GM21619 (cell line): ENCODE measurements at regions not wholly inside any gene's neighbourhood (a gene's known extent, or its start where the extent isn't known, plus 50 kb on each side); places are given as distances from the start of the nearest gene placed in this dataset.
"Not testable (repeated sequence)": the region's sequence is repeated elsewhere in the genome, so short reads cannot be mapped to it uniquely, and the experiment has no call there.

ENCODE experiments used
- ATAC-seq: cut with Tn5 transposase; IDR thresholded peaks from one replicate; pipeline ENCODE4 v1.9.1; 2021; ENCODE audit not compliant: unreplicated experiment

DNA sequence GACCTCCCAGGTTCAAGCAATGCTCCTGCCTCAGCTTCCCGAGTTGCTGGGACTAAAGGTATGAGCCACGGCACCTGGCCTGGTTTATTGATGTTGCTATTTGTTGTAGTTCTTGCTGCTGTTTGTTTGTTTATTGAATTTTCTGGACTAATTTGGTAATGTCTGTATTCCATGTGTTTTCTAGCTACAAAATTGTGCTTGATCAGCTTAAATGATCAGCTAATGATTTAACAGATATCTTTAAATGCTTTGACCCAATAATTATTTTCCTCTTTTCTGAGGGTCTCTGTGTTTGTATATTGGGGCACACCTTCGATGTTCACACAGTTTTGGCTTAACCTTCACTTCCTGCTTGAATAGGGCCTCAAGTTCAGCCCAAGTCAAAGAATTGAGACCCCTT, 488.1 kb upstream of the HTR2C start:
- ATAC-seq, result no peak

DNA sequence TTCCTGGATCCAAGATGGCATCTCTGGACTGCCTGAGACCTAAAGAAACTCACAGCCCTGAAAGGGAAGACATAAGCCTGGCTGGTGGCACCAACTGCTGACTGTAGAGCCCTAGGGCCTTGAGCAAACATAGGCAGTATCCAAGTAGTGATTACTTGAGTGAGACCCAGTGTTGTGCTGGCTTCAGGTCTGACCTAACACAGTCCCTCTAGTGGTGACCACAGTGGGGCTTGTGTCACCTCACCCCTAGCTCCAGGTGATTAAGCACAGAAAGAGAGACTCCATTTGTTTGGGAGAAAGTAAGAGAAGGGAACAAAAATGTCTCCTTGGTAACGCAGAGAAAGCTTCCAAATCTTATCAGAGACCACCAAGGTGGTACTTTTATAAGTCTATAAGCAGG, 496.3 kb upstream of the HTR2C start:
- no peak for ATAC-seq

DNA sequence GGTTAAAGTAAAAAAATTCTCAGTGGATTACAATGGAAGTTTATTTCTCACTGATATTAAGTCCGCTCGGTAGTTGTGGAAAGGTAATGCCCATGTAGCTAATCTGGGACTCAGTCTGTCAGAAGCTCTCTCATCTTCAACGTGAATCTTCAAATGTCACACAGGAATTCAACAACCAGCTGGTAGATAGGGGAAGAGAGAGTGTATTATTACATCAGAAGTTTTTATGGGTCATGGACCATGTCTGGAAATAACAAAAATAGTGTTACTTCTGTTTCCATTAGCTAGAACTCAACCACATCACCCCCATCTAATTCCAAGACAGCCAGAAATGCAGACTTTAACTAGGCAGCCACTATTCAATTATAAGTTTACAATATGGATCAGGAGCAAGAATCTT, 506.1 kb upstream of the HTR2C start:
- ATAC-seq, result no peak

DNA sequence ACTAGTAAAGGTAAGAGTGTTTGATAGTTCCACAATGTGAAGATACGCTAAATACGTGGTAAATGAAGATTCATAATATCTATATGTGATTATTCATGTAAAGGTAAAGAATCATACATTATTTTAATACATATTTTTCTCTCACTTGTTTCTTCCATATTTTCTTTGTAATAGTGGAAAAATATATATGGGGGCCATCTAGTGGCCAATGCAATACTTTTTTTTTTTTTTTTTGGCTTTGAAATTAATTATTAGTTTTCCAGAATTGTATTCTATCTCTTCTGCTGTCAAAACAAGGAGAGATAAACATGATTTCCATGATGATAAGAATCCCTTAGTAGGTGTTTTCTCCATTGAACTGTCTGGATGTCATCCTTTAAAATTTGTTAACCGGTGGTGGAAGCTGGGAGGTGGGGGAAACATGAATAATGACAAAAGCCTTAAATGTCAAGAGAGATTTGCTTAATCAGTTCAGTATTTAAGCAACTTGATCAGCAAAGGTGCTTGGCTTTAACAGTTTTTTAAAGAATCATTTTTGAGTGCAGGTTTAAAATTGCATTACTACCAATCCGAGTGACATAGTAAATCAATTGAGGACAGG, 508.7 kb upstream of the HTR2C start:
- no peak for ATAC-seq

DNA sequence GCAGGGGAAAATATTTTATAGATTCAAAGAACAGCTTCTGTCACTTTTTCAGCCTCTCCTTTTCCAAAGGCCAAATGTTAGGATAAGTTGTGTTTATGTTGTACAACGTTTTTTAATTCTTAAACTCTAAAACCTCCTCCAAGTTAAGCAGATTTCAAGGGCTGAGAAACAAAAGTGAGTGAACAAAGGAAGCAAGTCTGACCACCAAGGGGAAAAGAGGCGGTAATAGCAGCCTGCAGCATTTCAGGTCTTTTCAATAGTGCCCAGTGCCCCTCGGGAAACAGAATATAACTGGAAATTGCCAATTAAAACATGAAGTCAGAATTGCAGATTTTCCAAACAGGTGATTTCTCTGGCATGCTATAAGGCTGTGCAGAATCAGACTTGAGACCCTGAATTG, 510.0 kb upstream of the HTR2C start:
- no peak for ATAC-seq

DNA sequence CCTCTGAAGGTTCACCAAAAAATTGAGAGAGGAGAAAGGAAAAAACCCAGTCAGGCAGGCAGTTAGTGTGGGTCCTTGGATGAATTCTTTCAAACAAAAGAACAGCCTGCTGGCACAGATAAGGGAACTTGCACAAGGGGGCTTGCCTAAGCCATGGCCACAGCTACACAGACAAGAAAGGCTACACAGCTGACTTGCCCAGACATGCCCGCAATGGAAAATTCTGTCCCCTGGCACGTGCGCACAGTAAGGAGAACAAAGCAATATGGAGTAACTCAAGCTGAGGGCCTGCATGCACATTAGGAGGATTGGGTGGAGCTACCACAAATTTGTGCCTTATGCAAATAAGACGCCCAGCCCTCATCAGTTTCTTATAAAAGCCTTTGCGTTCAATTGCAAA, 512.5 kb upstream of the HTR2C start:
- ATAC-seq, result no peak

DNA sequence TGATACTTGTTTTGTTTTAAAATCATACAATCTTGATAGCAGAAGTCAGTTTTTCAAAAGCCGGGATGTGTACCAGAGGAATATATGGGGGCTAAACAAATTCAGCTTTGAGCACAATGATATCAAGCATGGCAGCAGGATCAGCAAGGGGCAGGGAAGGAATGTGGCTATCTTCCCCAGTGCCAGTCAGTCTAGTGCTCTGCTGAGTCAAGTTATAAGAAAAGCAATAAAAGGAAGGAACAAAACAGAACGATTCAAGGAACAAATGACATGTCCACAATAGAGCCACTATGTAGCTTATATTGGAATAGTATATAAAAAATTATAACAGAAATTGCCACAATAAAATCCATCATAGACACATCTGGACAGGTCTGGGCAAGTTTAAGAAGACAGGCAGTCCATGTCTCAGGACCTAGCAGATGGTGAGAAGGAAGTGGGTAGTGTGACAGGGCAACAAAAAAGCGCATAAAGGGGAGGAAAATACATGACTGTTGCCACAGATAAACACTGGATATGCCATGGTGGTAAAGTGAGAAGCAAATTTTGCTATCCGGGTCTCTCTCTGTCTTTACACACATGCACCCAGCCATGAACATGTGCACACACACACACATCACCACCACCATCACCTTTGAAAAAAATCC, 518.2 kb upstream of the HTR2C start:
- ATAC-seq, result no peak

DNA sequence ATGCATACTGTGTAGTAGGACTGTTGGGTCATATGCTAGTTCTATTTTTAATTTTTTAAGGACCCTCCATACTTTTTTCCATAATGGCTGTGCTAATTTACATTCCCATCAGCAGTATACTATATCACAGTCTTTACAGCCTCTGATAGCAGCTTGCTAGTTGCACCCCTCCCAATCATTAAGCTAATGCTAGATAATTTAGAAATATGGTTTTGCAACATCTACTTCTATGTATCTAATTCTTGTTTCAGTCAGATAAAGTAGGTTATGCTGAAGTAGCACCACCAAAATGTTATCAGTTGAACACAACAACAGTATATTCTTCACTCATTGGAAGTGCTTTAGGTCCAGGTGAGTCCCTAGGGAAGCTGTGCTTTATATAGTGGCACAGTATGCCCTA, 522.7 kb upstream of the HTR2C start:
- ATAC-seq, result no peak

DNA sequence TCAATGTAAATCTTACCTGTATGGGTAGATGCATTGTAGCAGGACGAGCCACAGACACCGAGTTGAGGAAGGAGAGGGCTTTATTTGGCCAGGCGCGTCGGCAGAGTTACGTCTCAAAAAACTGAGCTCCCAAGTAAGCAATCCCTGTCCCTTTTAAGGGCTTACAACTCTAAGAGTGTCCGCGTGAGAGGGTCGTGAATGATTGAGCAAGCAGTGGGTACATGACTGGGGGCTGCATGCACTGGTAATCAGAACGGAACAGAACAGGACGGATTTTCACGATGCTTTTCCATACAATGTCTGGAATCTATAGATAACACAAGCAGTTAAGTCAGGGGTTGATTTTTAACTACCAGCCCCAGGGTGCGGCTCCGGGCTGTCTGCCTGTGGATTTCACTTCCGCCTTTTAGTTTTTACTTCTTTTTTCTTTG, 524.9 kb upstream of the HTR2C start:
- ATAC-seq, result no peak

DNA sequence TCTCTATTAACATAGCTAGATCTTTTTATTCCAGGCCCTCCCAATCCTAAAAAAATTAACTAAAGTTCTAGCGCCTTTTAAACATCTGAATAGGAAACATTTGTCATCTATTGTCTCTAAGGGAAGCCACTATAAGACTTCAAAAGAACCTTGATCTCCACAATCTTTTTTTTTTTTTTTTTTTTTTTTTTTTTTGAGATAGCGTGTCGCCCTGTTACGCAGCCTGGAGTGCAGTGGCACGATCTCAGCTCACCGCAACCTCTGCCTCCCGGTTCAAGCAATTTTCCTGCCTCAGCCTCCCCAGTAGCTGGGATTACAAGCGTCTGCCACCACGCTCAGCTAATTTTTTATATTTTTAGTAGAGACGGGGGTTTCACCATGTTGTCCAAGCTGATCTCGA, 526.5 kb upstream of the HTR2C start:
- ATAC-seq, result not testable (repeated sequence)

DNA sequence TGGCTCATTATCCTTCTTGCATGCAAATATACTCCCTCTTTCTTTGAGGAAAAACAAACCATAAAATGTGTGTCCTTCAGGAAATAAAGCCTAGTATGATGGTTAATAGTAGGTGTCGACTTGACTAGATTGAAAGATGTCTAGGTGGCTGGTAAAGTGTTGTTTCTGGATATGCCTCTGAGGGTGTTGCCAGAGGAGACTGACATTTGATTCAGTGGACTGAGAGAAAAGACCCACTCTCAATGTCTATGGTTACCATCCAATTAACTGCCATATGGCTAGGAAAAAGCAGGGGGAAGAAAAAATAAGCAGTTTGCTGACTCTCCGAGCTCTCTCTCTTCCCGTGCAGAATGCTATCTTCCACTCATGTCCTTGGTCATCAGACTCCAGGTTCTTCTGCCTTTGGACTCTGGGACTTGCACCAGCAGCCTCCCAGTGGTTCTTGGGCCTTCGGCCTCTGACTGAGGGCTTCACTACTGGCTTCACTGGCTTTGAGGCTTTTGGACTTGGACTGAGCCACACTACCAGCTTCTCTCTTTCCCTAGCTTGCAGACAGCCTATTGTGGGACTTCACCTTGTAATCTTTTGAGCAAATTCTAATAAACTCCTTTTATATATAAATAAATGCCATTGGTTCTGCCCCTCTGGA, 532.1 kb upstream of the HTR2C start:
- ATAC-seq, result no peak

DNA sequence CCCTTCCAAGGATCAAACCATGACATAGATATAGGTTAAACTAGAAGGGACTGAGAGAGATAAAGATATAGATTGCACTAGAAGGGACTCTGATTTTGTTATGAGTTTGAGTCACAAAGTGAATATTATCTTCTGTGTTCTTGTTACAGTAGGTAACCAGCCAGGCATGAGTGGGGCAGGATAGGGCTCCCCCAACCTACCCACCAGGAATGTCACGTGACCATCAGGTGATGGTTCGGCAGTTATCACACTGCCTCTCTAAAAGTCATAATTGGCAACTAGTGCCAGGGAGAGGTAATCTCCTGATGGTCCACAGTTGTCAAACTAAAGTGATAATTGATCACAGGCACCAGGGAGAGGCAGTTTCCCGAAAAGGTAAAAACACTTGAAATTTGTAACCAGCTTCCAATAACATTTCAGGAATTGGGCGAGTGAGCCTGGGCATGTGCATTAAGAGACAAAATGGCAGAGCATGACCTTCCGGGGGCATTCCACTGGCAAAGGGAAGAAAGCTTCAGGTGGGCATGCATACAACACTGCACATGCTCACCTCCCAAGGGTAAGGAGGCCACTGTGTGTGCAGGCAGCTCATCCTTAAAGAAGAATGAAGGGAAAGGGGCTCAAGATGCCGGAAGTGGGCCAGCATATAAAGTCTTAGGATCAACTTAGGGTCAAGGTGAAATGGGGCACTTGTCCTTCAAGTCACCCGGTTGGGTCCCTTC, 533.6 kb upstream of the HTR2C start:
- ATAC-seq, result no peak

DNA sequence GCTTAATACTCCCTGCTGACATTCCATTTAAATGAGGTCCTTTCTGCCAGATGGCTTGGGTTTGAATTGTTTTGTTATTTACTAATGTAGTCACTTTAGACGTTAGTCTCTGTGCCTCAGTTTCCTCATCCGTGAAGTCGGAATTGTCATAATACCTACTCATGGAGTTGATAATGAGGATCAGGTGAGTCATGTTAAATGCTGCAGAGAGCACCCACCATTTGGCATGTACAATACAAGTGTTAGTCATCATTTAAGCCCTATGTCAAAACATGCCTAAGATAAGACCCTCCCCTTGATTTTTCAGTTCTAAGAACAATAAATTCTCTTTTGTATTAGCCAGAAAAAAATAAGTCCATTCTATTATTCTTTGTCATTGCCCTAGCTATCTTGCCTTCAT, 534.8 kb upstream of the HTR2C start:
- ATAC-seq, result no peak

DNA sequence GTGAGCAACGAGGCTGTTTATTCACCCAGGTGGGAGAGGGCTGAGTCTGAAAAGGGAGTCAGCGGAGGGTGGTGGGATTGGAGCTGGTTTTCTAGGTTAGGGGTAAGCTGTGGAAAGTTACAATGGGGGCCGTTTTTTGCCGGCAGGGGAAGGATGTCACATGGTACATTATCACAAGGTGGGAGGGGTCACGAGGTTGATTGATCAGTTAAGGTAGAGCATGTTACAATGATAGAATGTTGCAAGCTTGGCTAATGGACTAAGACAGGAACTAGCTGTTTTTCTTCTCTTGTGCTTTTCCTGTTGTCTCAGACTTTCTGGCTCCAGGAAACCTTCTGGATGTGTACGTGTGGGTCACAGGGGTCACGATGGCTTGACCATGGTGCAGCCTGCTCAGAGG, 536.3 kb upstream of the HTR2C start:
- ATAC-seq, result no peak

DNA sequence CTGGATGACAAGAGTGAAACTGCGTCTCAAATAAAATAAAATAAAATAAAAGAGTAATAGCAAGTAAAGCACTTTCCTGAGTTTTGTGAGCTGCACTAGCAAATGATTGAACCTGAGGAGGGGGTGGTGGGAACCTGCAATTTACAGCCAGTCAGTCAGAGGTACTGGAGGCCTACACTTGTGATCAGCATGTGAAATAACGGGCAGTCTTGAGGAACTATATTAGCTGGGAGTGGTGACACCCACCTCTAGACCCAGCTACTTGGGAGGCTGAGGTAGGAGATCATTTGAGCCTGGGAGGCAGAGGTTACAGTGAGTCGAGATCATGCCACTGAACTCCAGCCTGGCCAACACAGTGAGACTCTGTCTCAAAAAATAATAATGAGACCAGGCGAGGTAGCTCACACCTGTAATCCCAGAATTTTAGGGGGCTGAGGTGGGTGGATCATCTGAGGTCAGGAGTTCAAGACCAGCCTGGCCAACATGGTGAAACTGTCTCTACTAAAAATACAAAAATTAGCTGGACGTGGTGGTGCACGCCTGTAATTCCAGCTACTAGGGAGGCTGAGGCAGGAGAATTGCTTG, 537.1 kb upstream of the HTR2C start:
- ATAC-seq, result no peak

DNA sequence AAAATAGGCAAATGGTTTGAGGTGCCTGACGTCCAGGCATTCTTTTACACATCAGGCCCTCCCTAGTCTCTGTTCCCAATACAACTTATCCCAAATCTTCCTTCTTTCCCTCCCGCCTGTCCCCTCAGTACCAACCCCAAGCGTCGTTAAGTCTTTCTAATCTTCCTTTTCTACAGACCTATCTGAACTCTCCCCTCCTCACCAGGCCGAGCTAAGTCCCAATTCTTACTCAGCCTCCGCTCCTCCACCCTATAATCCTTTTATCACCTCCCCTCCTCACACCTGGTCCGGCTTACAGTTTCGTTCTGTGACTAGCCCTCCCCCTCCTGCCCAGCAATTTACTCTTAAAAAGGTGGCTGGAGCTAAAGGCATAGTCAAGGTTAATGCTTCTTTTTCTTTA, 542.4 kb upstream of the HTR2C start:
- ATAC-seq, result not testable (repeated sequence)

DNA sequence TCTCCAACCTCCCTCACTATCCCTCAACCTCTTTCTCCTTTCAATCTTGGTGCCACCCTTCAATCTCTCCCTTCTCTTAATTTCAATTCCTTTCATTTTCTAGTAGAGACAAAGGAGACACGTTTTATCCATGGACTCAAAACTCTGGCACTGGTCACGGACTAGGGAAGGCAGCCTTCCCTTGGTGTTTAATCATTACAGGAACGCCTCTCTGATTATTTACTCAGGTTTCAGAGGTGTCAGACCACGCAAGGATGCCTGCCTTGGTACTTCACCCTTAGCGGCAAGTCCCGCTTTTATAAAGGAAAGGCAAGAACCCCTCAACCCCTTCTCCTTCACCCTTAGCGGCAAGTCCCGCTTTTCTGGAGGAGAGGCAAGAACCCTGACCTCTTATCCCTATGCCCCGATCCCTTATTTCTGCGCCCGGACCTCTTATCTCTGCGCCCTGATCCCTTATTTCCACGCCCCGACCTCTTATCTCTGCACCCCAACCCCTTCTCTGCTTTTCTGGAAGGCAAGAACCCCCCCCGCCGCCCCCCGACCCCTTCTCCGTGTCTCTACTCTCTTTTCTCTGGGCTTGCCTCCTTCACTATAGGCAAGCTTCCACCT, 543.1 kb upstream of the HTR2C start:
- ATAC-seq, result not testable (repeated sequence)

DNA sequence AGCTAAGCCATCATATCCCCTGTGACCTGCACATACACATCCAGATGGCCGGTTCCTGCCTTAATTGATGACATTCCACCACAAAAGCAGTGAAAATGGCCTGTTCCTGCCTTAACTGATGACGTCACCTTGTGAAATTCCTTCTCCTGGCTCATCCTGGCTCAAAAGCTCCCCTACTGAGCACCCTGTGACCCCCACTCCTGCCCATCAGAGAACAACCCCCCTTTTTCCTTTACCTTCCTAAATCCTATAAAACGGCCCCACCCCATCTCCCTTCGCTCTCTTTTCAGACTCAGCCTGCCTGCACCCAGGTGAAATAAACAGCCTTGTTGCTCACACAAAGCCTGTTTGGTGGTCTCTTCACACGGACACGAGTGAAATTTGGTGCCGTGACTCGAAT, 543.8 kb upstream of the HTR2C start:
- ATAC-seq, result not testable (repeated sequence)

DNA sequence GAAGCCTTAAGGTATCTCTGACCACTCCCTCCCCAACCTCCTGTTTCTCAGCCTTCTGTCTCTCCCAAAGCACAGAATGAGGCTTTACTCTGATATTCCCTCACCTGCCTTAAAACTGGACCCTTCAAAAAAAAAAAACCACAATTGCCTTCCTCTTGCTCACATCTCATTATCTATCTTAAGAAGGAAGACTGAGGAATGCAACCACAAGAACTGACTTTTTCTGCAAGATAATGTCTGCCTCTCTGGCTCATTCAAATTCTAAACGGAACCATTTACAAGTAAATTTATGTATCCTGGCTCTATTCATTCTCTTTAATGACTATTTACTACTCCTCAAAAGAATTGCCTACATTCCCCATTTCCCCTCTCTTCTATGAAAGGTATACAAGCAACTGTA, 545.5 kb upstream of the HTR2C start:
- no peak for ATAC-seq

DNA sequence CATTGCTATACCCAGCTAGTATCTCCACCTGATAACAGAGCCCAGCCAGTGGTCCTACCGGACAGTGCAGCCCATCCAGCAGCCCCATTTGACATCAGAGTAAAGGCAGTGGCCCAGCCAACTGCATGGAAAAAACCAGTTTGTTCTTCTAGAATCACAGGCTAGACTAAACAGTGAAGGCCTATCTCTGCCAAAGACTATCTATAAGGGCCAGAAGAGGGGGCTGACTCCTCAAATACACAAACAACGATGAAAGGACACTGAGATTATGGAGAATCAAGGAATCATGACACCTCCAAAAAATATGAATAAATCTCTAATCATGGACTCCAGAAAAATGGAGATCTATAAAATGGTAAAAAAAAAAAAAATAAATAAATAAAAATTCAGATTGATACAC, 546.4 kb upstream of the HTR2C start:
- ATAC-seq, result no peak
